ENCODE measurements at regions not wholly inside any gene's neighbourhood (a gene's known extent, or its start where the extent isn't known, plus 50 kb on each side); places are given as distances from the start of the nearest gene placed in this dataset.

DNA sequence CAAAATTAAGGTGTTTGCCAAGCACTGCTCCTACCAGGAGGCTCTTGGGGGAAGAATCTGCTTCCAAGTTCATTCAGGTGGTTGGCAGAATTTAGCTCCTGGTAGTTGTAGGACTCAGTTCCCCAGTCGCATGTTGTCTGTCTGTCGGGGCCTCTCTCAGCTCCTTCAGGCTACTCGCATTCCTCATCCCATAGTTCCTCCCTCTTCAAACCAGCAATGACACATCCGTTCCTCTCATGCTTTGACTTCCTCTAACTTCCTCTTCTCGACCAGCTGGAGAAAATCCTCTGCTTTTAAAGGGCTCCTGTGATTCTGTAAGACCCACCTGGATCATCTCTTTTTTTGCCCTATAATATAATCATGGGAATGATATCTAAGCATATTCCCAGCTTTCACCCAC, 108.1 kb downstream of the PMP22 start:
- no peak overlapping the region for H3K4me3 Mint-ChIP-seq
- WGBS (ENCODE audit: insufficient coverage): 0% methylated on average over 1 of the region's 5 CpGs
- DNase-seq (no peak), ATAC-seq (replicated peaks in 1 of 4) (no peak)
- H3K36me3 ChIP-seq (ENCODE audit: control insufficient read depth in 2 of 2, extremely low read depth in 1 of 2, insufficient read depth in 1 of 2, low read length in 1 of 2): no peaks in the 10 kb centered on the region
- H3K4me1 ChIP-seq (ENCODE audit: control insufficient read depth in 1 of 2, extremely low read depth in 1 of 2, insufficient read depth in 2 of 2, low read length in 2 of 2): no peaks in the 10 kb centered on the region
- H3K27me3 ChIP-seq (replicated peaks in 1 of 2; ENCODE audit: control insufficient read depth in 2 of 2, extremely low read depth in 1 of 2, insufficient read depth in 2 of 2, low read length in 1 of 2): peaks cover 0 to 5% of the 10 kb centered on the region in 2 experiments
- peaks cover 34 to 37% of the 10 kb centered on the region in 2 donors for H3K27me3 Mint-ChIP-seq
- ChIA-PET CTCF (no interaction called here), POLR2A (interaction anchor here in 1 of 2 donors (0.6 kb wide), 1 partner anchor 11 kb away, joined by 3 read pairs; no protein-coding TSS in a partner anchor)
- no peaks in the 10 kb centered on the region for H3K4me1 Mint-ChIP-seq
- H3K9me3 ChIP-seq: no peaks in the 10 kb centered on the region
- no peak overlapping the region for H3K27ac ChIP-seq (ENCODE audit: low read length)
- H3K27ac Mint-ChIP-seq: no peak overlapping the region
- H3K36me3 Mint-ChIP-seq: no peaks in the 10 kb centered on the region
- no peaks in the 10 kb centered on the region for H3K9me3 Mint-ChIP-seq
- H3K4me3 ChIP-seq (ENCODE audit: control insufficient read depth in 1 of 2, extremely low read depth in 1 of 2, low read length in 1 of 2): no peak overlapping the region

DNA sequence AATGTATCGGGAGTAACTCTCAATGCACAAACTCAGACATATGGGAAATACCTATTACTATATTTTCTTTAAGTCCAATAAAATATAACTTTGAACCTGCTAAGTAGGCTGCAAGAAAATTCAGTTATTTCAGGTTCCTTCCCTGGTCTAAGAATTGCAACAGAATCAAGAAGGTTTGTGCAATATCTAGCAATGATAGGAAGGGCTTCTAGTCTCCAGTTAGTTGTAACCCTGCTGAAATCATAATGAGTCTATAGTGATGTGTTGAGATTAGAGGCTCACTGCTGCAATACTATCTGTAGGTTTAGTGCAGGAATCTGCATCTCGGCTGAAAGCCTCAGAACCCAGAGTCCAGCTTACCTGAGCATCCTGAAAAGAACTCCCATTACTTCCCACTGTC, 110.5 kb downstream of the PMP22 start:
- Histone ChIP-seq H3K27ac (ENCODE audit: low read length) (no peak overlapping the region), H3K9me3 (no peaks in the 10 kb centered on the region), H3K36me3 (ENCODE audit: control insufficient read depth in 2 of 2, extremely low read depth in 1 of 2, insufficient read depth in 1 of 2, low read length in 1 of 2) (no peaks in the 10 kb centered on the region), H3K4me3 (ENCODE audit: control insufficient read depth in 1 of 2, extremely low read depth in 1 of 2, low read length in 1 of 2) (no peak overlapping the region), H3K27me3 (replicated peaks in 1 of 2; ENCODE audit: control insufficient read depth in 2 of 2, extremely low read depth in 1 of 2, insufficient read depth in 2 of 2, low read length in 1 of 2) (peaks cover 0 to 5% of the 10 kb centered on the region in 2 experiments), H3K4me1 (ENCODE audit: control insufficient read depth in 1 of 2, extremely low read depth in 1 of 2, insufficient read depth in 2 of 2, low read length in 2 of 2) (no peaks in the 10 kb centered on the region)
- Mint-ChIP-seq H3K36me3 (no peaks in the 10 kb centered on the region), H3K27ac (no peak overlapping the region), H3K27me3 (peaks cover 34 to 37% of the 10 kb centered on the region in 2 donors), H3K4me1 (no peaks in the 10 kb centered on the region), H3K9me3 (no peaks in the 10 kb centered on the region), H3K4me3 (no peak overlapping the region)
- no CpG with 5 or more reads among the region's 2 CpGs for WGBS (ENCODE audit: insufficient coverage)
- CTCF ChIA-PET: no interaction called here
- DNase-seq (no peak), ATAC-seq (replicated peaks in 1 of 4) (no peak)
- POLR2A ChIA-PET: no interaction called here

DNA sequence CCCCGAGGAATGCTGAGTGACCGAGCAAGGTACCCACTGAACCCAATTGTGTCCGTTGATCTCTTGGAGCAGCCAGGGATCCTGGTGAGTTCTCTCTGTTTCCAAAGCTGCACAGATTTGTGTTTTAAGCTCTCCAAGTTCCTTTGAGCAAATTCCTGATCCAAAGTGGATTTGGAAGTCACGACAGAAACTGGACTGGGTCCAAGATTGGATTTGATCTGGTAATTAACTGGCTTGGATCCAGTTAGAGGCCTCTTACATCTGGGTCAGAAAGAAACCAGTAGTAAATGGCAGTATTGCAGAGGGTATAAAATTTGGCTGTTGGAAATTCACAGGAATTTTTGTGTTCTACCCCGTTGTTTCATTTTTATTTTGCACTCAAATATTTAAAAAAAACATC, 119.5 kb downstream of the PMP22 start:
- no peak overlapping the region for H3K4me3 Mint-ChIP-seq
- DNase-seq: no peak
- ATAC-seq (replicated peaks in 1 of 4): no peak
- peaks cover 0 to 5% (median 4%) of the 10 kb centered on the region in 3 donors for H3K9me3 Mint-ChIP-seq
- POLR2A ChIA-PET: interaction anchor here in 1 of 2 donors (0.6 kb wide), 1 partner anchor 11 kb away, joined by 3 read pairs; no protein-coding TSS in a partner anchor
- no peaks in the 10 kb centered on the region for H3K4me1 Mint-ChIP-seq
- WGBS (ENCODE audit: insufficient coverage): 88% methylated on average over 4 of the region's 5 CpGs
- Histone ChIP-seq H3K36me3 (ENCODE audit: control insufficient read depth in 2 of 2, extremely low read depth in 1 of 2, insufficient read depth in 1 of 2, low read length in 1 of 2) (no peaks in the 10 kb centered on the region), H3K4me3 (ENCODE audit: control insufficient read depth in 1 of 2, extremely low read depth in 1 of 2, low read length in 1 of 2) (no peak overlapping the region), H3K27me3 (replicated peaks in 1 of 2; ENCODE audit: control insufficient read depth in 2 of 2, extremely low read depth in 1 of 2, insufficient read depth in 2 of 2, low read length in 1 of 2) (no peaks in the 10 kb centered on the region), H3K27ac (ENCODE audit: low read length) (no peak overlapping the region), H3K4me1 (ENCODE audit: control insufficient read depth in 1 of 2, extremely low read depth in 1 of 2, insufficient read depth in 2 of 2, low read length in 2 of 2) (no peaks in the 10 kb centered on the region), H3K9me3 (no peaks in the 10 kb centered on the region)
- CTCF ChIA-PET: no interaction called here
- H3K36me3 Mint-ChIP-seq: no peaks in the 10 kb centered on the region
- H3K27ac Mint-ChIP-seq: no peak overlapping the region
- peaks cover 4 to 6% of the 10 kb centered on the region in 2 donors for H3K27me3 Mint-ChIP-seq

DNA sequence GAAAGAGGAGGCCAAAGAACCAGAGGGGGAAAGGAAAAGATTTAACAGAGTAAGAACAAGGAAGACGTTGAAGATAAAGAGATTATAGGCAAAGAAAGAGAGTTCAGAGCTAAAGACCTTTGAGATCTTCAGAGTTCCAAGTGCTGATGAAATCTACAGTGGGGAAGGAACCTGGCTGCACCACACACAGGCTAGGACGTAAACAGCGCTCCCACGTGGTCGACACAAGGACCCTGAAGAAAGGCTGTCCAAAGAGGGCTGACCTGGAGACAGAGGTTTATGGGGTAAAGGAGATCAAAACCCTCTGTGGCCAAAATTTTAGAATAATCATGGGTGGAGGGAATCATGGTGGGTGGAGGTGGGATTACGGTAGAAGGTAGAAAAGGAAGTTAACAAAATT, 121.6 kb downstream of the PMP22 start:
- H3K27me3 Mint-ChIP-seq: peaks cover 7 to 11% of the 10 kb centered on the region in 2 donors
- DNase-seq (no peak), ATAC-seq (replicated peaks in 1 of 4) (no peak)
- WGBS (ENCODE audit: insufficient coverage): 76% methylated on average over 5 of the region's 6 CpGs
- H3K9me3 ChIP-seq: no peaks in the 10 kb centered on the region
- H3K27me3 ChIP-seq (replicated peaks in 1 of 2; ENCODE audit: control insufficient read depth in 2 of 2, extremely low read depth in 1 of 2, insufficient read depth in 2 of 2, low read length in 1 of 2): no peaks in the 10 kb centered on the region
- no peak overlapping the region for H3K27ac Mint-ChIP-seq
- H3K27ac ChIP-seq (ENCODE audit: low read length): no peak overlapping the region
- POLR2A ChIA-PET: no interaction called here
- no peaks in the 10 kb centered on the region for H3K36me3 Mint-ChIP-seq
- H3K4me3 Mint-ChIP-seq: no peak overlapping the region
- no peaks in the 10 kb centered on the region for H3K36me3 ChIP-seq (ENCODE audit: control insufficient read depth in 2 of 2, extremely low read depth in 1 of 2, insufficient read depth in 1 of 2, low read length in 1 of 2)
- H3K4me1 ChIP-seq (ENCODE audit: control insufficient read depth in 1 of 2, extremely low read depth in 1 of 2, insufficient read depth in 2 of 2, low read length in 2 of 2): no peaks in the 10 kb centered on the region
- CTCF ChIA-PET: no interaction called here
- no peak overlapping the region for H3K4me3 ChIP-seq (ENCODE audit: control insufficient read depth in 1 of 2, extremely low read depth in 1 of 2, low read length in 1 of 2)
- H3K9me3 Mint-ChIP-seq: peaks cover 0 to 5% (median 4%) of the 10 kb centered on the region in 3 donors
- H3K4me1 Mint-ChIP-seq: no peaks in the 10 kb centered on the region

DNA sequence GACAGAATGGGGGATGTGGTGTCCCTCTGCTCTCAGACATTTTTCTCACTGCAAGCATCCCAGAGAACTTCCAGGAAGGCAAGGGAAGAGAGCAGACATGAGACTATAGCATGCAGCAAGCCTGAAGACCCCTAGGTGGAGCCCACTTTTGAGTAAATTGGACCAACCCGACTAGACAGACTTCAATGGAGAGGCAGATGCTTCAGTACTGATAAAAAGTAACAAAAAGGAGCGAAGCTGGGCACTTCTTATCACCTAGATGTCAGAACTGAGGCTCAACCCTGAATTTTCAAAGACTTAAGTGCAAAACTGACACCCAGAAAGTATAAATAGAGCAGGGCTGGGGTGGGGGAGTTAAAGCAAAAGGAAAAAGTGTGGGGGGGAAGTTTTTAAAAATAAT, 130.8 kb downstream of the PMP22 start:
- ATAC-seq (replicated peaks in 1 of 4) (no peak), DNase-seq (no peak)
- POLR2A ChIA-PET: no interaction called here
- Mint-ChIP-seq H3K27me3 (peaks cover 6 to 12% of the 10 kb centered on the region in 2 donors), H3K27ac (no peak overlapping the region), H3K4me1 (no peaks in the 10 kb centered on the region), H3K36me3 (no peaks in the 10 kb centered on the region), H3K9me3 (peaks cover 0 to 3% (median 0%) of the 10 kb centered on the region in 3 donors), H3K4me3 (no peak overlapping the region)
- no peaks in the 10 kb centered on the region for H3K9me3 ChIP-seq
- no CpG with 5 or more reads among the region's 2 CpGs for WGBS (ENCODE audit: insufficient coverage)
- CTCF ChIA-PET: no interaction called here
- H3K27me3 ChIP-seq (replicated peaks in 1 of 2; ENCODE audit: control insufficient read depth in 2 of 2, extremely low read depth in 1 of 2, insufficient read depth in 2 of 2, low read length in 1 of 2): no peaks in the 10 kb centered on the region
- H3K27ac ChIP-seq (ENCODE audit: low read length): no peak overlapping the region
- H3K36me3 ChIP-seq (ENCODE audit: control insufficient read depth in 2 of 2, extremely low read depth in 1 of 2, insufficient read depth in 1 of 2, low read length in 1 of 2): no peaks in the 10 kb centered on the region
- H3K4me1 ChIP-seq (ENCODE audit: control insufficient read depth in 1 of 2, extremely low read depth in 1 of 2, insufficient read depth in 2 of 2, low read length in 2 of 2): no peaks in the 10 kb centered on the region
- no peak overlapping the region for H3K4me3 ChIP-seq (ENCODE audit: control insufficient read depth in 1 of 2, extremely low read depth in 1 of 2, low read length in 1 of 2)

DNA sequence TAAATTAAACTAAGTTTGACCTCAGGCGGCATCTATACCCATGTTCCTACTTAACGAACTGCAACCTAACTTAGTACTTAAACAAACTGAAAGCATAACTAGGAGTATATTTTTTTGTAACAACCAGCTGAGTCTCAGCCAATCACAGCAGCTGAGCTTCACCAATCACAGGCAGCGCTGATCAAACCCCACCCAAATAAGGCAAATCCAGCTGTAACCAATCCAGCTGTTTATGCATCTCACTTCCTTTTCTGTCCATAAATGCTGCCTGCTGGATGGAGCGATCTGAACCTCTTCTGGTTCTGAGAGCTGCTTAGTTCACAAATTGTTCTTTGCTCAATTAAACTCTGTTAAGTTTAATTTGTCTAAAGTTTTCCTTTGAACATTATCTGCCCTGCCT, 131.3 kb downstream of the PMP22 start:
- H3K4me1 ChIP-seq (ENCODE audit: control insufficient read depth in 1 of 2, extremely low read depth in 1 of 2, insufficient read depth in 2 of 2, low read length in 2 of 2): no peaks in the 10 kb centered on the region
- POLR2A ChIA-PET: no interaction called here

DNA sequence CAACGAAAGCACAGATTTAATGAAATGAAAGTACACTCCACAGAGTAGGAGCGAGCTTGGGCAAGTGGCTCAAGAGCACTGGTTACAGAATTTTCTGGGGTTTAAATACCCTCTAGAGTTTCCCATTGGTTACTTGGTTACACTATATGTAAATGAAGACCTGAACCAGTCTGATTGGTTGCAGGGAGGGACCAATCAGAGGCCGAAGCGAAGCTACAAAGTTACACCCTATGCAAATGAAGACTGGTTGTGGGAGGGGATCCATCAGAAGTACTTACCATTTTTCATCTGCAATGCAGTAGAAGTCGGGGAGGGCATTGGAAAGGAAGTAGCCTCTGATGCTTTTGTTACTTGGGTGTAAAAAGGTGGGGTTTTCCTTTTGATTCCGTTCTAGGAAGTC, 132.0 kb downstream of the PMP22 start:
- no peak for DNase-seq

More for the DNA sequence above, 131.3 kb downstream of the PMP22 start:
- no peak overlapping the region for H3K4me3 Mint-ChIP-seq
- no peaks in the 10 kb centered on the region for H3K36me3 ChIP-seq (ENCODE audit: control insufficient read depth in 2 of 2, extremely low read depth in 1 of 2, insufficient read depth in 1 of 2, low read length in 1 of 2)
- no peaks in the 10 kb centered on the region for H3K27me3 ChIP-seq (replicated peaks in 1 of 2; ENCODE audit: control insufficient read depth in 2 of 2, extremely low read depth in 1 of 2, insufficient read depth in 2 of 2, low read length in 1 of 2)
- no peak overlapping the region for H3K4me3 ChIP-seq (ENCODE audit: control insufficient read depth in 1 of 2, extremely low read depth in 1 of 2, low read length in 1 of 2)
- 92% methylated on average over 2 of the region's 4 CpGs for WGBS (ENCODE audit: insufficient coverage)
- H3K9me3 Mint-ChIP-seq: peaks cover 0 to 3% (median 0%) of the 10 kb centered on the region in 3 donors
- no peak for DNase-seq
- H3K27ac Mint-ChIP-seq: no peak overlapping the region
- no peaks in the 10 kb centered on the region for H3K36me3 Mint-ChIP-seq
- H3K4me1 Mint-ChIP-seq: no peaks in the 10 kb centered on the region
- H3K27me3 Mint-ChIP-seq: peaks cover 6 to 12% of the 10 kb centered on the region in 2 donors
- H3K9me3 ChIP-seq: no peaks in the 10 kb centered on the region
- no peak overlapping the region for H3K27ac ChIP-seq (ENCODE audit: low read length)
- CTCF ChIA-PET: no interaction called here
- ATAC-seq (replicated peaks in 1 of 4): no peak

More for the DNA sequence above, 132.0 kb downstream of the PMP22 start:
- Histone ChIP-seq H3K27me3 (replicated peaks in 1 of 2; ENCODE audit: control insufficient read depth in 2 of 2, extremely low read depth in 1 of 2, insufficient read depth in 2 of 2, low read length in 1 of 2) (no peaks in the 10 kb centered on the region), H3K9me3 (no peaks in the 10 kb centered on the region), H3K36me3 (ENCODE audit: control insufficient read depth in 2 of 2, extremely low read depth in 1 of 2, insufficient read depth in 1 of 2, low read length in 1 of 2) (no peaks in the 10 kb centered on the region), H3K4me3 (ENCODE audit: control insufficient read depth in 1 of 2, extremely low read depth in 1 of 2, low read length in 1 of 2) (no peak overlapping the region), H3K4me1 (ENCODE audit: control insufficient read depth in 1 of 2, extremely low read depth in 1 of 2, insufficient read depth in 2 of 2, low read length in 2 of 2) (no peaks in the 10 kb centered on the region), H3K27ac (ENCODE audit: low read length) (no peak overlapping the region)
- peaks cover 0 to 3% (median 0%) of the 10 kb centered on the region in 3 donors for H3K9me3 Mint-ChIP-seq
- peaks cover 6 to 7% of the 10 kb centered on the region in 2 donors for H3K27me3 Mint-ChIP-seq
- no peaks in the 10 kb centered on the region for H3K4me1 Mint-ChIP-seq
- H3K27ac Mint-ChIP-seq: no peak overlapping the region
- H3K4me3 Mint-ChIP-seq: no peak overlapping the region
- no CpG with 5 or more reads among the region's 6 CpGs for WGBS (ENCODE audit: insufficient coverage)
- H3K36me3 Mint-ChIP-seq: no peaks in the 10 kb centered on the region
- ATAC-seq (replicated peaks in 1 of 4): no peak
- ChIA-PET CTCF (no interaction called here), POLR2A (no interaction called here)

Data from T-cell (primary cell).